HL-60/S4 (cell line): ENCODE measurements at regions not wholly inside any gene's neighbourhood (a gene's known extent, or its start where the extent isn't known, plus 50 kb on each side); places are given as distances from the start of the nearest gene placed in this dataset.

Experiments used
- in situ Hi-C: fragments of 300-500 bp; cut with MboI; formaldehyde crosslinking; loops from 2 replicates; pipeline ENCODE4 v1.14.3; 2022; ENCODE audit warnings: low sequenced_read_pairs

DNA sequence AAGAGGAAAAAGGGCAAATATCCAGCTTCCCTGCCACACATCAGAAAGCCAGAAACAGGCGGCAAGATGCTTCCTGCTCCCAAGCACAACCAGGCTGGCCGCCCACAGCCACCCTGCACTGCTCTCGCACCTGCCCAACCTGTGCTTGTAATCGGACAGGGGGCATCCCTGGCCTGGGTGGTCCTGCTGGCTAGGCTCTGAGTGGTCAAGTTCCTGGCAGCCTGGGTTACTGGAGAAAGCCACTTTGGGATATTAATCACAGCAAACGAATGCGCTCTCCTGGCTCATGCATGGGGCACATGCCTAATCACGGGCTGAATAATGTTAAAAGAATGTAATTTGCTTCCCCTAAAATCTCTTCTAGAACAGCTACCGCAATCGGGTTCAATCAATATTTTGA lies 442.4 kb downstream of the MCTP2 start:
- in situ Hi-C loops = no loop called here

DNA sequence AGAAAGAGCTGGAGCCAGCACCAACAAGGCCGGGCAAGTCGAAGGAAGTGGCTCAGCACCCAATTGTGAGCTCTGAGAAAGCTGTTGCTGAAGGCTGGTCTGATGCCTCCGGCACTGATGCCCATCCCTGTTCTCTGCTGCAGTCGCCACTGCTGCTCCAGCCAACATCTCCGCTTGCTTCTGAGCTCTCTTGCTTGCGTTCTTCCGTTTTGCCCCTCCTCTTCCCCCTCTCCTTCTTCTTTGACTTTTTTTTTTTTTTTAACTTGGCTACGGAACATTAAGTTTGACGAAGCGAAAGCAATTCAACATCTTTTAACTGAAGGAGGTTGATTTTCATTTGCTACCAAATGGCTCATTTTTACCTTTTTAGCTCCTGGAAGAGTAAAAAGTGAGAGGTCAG lies 442.9 kb downstream of the MCTP2 start:
- in situ Hi-C loops = no loop called here

DNA sequence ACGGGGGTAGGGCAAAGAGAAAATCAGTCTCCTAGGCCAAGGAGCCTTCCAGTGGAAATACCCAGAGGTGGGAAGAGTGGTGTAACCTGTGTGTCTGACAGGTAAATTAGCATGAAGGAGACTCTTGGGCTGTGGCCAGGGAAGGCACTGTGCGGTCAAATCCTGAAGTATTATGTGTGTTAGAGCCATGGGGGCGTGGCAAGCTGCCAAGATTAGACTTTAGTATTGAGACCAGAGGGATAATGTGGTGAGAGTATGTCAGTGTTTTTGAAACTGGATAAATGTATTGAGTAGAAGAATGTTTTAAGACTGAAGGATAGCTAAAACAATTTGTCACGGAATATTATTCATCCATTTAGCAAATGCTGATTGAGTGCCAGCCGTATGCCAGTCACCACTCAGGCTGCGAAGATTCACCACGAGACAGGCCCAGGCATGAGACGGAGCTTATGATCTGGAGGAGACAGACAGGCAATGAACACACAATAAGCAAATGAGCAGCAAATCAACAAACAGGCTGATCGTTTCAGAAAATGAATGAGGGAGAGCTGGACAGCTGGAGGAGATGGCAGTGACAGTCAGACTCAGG lies 445.9 kb downstream of the MCTP2 start:
- in situ Hi-C loops = no loop called here

DNA sequence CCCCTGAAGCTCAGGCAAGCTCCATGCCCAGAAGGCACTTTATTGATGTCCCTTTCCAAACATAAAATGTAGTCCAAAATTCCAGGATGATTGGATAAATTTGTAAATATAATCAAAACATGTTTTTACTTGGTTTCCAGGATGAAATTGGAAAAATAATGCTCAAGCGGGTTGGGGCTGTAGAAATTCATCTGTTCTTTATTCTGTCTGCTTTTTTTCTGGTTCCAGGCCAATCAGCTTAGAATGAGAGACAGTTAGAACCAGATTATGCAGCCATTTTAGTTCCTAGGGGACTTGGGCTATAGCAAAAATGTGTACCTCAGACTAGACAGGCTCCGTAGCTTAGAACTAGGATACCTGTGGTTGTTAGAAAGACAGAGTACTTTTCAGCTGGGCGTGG lies 450.8 kb downstream of the MCTP2 start:
- in situ Hi-C loops = no loop called here

DNA sequence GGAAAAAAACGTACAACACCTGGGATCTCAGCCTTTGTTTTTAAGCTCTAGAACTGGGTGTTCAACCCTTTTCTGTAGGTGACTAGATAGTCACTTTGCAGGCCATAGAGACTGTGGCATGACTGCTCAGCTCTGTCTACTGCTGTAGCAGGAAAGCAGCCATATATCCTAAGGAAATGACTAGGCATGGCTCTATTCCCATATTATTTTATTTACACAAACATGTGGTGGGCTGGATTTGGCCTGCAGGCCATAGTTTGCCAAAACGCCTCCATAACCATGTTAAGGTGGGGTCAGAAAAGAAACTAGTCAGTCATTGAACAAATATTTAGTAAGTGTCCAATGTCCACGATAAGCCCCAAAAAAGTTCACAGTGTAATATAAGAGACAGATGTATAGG lies 452.5 kb downstream of the MCTP2 start:
- in situ Hi-C loops = no loop called here

DNA sequence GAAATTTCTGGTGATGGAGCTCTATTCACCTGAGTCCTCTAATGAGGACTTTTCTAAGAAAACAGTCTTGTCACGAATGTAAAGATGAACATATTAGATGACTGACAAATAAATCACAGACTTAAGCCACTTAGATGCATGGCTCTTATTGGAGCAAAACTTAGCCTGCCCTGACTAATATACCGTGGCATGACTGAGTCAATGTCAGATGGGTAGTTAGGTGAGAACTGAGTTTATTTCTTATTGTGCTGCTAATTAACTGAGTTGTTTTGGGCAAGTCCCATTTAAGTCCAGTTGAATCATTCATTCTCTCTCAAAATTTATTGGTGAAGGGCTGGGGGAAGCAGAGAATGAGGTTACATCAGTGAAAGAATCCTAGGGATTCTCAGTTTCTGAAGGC lies 459.8 kb downstream of the MCTP2 start:
- in situ Hi-C loops = no loop called here

DNA sequence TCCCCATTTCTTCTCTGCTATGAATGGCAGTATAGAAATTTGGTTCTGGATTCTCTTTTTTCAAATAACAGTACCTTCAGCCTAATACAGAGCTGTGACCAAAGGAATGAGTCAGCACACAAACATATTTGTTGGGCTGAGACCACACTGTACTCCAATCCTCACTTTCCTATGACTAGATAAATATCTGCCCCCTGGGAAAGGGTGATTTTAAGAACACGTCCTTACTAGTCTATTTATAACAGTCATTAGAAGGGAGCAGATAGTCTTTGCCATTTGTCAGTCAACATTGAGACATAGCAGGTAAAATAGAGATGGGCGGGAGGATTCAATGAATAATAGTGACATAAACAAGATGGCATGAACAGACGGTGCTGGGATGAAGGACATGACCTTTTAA lies 461.3 kb downstream of the MCTP2 start:
- in situ Hi-C loops = no loop called here

DNA sequence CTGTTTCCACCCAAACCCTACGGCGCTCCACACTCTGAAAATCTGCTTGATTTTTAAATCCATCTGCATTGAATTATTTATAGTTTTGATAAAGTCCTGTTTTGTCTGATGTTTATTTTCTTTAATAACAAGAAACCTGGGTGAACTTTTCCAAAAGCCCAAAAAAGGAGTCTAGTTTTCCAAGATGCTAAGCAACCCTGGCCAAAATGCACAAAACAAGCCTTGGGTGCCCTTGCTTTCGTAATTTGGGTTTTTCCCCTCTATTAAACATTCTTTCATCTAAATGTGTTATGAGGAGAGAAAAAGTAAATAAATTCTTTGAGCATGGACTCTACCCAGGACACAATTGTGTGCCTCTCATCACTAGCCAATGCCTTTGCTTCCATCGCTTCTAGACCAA lies 468.9 kb downstream of the MCTP2 start:
- in situ Hi-C loops = no loop called here

DNA sequence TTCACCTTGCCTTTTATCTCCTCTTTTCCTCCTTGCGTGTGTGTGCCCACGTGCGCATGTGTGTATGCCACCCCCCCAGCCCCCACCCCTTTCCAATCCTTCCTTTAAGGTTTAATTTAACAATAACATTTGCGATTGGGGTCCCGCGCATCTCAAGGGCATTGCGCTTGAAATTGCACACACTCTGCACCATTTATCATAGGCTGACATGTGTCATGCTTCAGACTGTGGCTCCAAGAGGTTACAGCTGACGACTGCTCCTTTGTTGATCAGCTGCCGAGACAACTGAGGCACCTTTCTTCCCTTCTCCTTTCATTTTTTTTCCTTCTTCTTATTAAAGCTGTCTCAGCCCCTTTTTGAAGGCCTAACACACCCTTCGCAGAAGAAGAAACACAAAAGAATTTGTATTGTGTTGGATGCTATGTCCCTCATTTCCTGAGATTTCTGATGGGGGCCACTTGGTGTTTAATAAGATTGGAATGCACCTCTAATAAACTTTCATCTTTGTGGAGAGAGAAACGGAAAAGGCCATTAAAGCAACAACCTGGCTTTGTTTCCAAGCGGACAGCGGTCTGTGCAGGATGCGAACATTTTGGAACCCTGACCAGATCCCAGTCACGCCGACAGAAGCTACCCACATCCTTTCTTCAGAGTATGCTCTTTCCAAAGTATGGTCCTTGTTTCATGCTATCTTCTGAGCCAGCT lies 470.1 kb downstream of the MCTP2 start:
- in situ Hi-C loops = no loop called here

DNA sequence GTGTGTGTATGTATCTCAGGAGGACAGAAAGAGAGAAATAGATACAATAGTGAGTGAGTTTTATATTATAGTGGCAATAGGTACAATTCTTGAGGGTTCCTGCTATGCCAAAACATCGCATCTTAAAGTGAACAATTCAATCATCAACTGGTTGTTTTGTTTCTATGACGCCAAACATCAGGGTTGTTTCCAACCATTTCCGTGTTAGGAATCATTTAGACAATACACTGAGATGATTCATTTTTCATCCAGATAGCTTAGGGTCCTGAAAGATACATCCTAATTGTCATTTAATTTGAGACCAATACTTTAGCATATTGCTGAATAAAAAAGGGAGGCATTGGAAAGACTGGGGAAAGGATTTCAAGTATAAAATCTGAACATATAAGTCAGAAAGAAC lies 472.2 kb downstream of the MCTP2 start:
- in situ Hi-C loops = no loop called here

DNA sequence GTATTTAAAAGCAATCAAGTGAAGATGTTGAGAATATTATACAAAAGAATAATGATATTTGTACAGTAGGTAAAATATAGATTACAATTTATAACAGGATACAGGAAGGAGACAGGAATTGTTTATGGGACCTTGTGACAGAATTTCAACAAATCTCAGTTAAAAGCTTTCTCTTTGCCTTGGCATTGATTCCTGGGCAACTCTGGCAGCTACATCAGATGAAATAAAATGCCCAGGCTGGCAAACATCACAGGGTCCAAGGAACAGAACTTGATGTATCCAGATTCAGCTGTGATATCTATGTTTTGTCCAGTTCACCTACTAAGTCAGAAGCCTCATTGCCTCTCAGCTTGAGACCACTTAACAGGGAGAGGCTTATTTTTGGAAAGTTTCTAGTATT lies 473.1 kb downstream of the MCTP2 start:
- in situ Hi-C loops = no loop called here

DNA sequence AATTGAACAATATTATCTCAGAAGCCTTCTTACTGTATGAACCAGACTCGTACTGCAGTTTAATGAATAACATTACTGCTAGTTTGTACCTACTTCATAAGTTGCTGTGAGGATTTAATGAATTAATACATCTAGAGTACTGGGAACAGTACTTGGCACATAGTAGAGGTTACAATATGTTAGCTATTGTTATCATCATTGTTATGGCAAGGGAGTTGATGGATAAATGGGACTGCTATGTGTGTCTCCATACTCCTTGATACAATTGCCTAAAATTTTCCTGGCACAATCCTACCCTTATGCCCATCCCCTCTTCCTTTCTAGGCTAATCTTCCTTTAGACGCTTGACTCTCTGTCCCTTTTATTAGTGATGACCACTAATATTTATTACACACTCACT lies 473.6 kb downstream of the MCTP2 start:
- in situ Hi-C loops = no loop called here

DNA sequence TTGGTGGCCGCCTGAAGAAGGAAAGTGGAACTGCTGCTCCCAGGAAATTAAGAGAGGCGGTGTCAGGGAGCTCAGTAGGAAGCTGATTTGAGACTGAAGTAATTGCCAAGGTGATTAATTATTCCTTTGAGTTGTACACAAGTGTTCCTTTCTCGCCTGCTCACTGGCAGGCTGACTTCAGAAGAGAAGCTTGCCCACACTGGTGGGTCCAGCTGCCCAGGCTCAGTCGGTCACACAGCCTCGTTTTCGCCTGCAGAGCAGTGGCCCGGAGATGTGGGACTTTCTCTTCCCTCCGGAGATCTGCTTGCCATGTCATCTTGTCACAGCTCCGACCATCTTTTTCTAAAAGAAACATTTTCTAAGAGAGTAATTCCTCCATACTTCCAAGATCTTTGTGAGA lies 478.0 kb downstream of the MCTP2 start:
- in situ Hi-C loops = no loop called here

DNA sequence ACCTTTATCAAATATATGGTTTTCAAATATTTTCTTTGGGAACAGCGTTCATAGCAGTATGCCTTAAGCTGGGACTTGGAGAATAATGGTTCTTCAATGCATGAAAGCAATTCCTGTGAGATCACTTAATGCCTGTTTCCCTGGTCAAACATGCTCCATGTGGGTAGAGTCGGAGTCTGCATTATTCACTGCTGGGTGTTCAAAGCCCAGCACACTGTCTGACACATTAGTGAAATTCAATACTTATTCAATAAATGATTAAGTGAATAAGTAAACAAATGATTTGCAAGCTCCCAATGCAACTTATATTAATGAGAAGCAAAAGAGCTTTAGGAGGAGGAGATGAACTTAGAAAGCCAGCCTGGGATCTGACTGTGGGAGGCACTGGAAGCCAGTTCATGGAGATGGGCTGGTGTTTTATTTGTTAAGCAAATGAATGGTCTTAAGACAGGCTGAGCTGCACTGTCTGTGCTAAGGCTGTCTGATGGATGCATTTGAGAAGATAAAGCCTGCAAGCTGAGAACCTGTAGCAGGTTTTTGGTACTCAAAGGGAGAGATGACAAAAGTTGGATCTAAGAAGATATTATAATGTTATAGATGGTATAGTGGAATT lies 490.8 kb downstream of the MCTP2 start:
- in situ Hi-C loops = no loop called here

DNA sequence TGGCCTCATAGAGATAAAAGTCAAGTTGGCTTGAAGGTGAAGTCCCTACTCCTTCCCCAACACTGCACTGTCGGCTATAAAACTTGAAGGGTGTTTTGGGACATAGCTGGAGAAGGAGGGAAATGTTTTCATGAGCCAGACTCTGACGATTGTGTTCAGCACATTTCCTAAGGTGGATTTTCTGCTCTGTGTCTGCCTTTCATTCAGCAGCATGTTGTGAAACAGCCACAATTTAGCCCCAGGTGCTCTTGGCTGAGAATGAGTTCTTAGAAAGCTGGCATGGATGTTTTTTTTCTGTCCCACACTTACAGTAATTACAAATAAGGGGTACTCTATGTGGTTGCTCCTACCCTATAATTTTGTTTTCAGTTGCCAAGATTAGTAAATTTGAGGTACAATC lies 492.4 kb downstream of the MCTP2 start:
- in situ Hi-C loops = no loop called here

DNA sequence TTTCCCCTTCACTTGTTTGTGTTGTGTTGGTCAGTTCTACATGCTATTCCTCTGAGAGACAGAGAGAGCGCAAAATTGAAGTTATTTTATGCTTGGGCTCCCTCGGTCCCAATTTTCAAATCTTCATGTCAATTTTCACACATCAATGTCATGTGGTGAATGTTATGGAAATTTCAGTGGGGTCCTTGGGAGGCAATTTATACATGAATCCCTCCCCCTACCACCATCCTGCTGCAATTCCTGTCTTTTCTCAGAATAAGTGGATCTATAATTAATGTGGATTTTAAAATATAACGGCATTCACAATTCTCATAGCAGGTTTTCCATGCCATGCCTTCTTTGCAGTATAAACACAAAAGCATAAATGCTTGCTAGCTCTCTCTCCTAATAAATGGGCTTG lies 499.9 kb downstream of the MCTP2 start:
- in situ Hi-C loops = no loop called here

DNA sequence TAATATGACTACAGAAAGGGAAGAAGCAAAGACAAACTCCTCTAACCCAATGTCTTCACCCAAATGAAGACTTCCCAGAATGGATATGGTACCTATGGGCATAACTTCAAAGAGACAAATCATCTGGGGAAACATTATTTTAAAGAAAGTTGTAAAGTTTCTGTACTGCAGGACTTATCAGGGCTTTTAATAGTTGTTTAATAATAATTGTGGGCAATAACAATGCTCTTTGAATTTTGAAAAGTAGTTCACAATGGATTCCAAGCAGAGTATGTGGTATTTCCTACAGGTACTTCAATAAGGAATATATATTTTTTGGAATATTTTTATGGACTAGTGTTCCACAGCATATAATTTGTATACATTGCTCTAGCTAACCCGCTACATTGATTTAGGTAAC lies 503.1 kb downstream of the MCTP2 start:
- in situ Hi-C loops = no loop called here

DNA sequence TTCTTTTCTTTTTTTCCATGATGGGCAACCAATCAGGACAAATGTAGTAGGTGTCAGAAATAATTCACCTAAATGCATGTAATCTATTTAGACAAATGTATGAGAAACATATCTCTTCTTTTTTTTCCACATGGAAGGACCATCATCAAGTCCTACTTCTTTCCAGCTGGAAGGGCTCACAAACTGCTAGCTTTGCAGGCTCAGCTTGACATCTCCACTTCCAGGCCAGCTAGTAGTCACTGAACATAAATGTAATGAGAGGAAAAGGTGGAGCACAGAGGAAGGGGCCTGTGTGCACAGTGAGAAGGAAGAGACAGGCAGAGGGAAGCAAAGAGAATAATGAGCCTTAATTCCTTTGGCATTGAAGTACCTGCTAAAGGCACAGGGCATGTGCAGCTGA lies 504.9 kb downstream of the MCTP2 start:
- in situ Hi-C loops = no loop called here

DNA sequence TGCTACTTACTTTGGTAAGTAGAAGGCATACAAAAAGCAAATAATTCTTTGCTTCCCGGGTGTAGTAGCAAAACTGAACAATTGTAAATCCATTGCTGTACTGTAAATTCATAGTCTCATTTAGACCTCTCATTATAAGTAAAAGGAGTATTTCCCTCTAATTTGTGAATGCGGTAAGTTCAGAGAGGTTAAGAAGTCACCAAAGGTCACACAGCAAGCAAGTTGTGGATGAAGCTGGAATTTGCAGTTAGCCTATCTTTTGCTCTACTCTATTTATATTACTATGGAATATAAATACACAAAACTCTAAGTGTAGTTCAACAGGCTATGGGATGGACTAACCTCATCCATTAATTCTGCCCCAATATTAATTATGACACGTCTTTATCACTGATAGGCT lies 508.3 kb downstream of the MCTP2 start:
- in situ Hi-C loops = no loop called here

DNA sequence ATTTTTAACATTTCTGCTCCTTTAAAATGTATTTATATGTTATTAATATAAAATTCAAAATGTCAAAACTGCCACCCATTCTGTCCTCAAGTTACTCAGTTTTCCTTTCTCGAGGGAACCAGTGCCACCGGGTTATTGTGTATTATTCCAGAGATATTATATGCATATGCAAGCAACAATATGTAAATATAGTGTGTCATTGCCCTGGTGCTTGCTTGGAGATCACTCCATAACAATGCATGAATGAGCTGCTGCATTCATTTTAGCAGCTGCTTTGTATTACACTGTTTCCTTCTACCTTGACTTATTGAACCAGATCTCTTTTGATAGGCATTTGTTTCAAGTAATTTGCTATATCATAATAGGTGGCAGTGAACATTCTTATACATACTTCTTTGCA lies 509.1 kb downstream of the MCTP2 start:
- in situ Hi-C loops = no loop called here

DNA sequence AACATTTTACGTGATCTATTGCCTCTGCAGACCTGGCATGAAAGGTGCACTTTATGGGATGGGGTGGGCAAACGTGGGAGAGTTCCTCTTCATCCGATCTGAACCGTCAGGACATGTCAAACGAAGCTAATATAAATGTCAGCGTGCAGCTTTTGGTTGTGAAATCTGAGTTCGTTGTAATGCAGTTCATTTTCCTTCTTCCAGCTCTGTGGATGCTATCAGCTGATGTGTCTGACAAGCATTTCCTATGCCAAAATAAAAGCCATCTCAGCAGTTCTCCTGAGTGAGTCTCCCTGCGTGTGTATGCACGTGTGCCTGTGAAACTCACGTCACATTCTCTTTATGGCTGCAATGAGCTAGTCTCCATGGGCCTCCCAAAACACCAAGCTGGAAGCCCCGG lies 512.3 kb downstream of the MCTP2 start:
- in situ Hi-C loops = no loop called here

DNA sequence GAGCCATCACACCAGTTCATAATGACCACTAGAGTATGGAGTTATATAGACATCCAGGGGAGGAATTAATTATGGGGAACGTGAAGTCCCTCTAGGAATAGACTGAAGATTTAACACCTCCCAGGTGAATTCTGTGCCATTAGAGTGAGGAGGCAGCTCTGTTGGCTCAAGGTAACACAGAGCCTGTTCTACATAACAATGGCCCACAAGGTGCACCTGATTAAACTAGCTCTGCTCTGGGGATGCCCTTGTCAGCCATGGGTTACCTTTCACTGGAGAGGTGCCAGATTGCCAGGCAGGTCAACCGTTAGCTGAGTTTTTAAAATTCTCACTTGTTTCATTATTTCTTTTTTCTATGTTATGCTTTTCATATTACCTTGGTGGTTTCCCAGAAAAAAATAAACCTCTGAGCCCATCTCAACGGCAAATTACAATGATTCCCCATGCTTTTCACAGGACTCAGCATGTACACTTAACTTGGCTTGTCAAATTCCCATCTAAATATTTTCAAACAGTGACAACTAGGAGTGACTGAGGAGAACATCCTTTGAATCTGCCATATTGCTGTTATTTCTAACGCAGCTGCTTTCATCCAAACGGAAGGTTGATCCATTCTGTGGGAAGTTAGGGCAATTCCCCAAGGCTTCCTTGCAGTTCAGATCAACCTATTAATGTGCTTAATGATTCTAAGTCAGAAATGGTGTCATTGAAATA lies 512.9 kb downstream of the MCTP2 start:
- in situ Hi-C loops = no loop called here
